Ovary (tissue), 7 donors: ENCODE measurements at regions not wholly inside any gene's neighbourhood (a gene's known extent, or its start where the extent isn't known, plus 50 kb on each side); places are given as distances from the start of the nearest gene placed in this dataset.
"Not testable (repeated sequence)": the region's sequence is repeated elsewhere in the genome, so short reads cannot be mapped to it uniquely, and the experiment has no call there.

Source experiments
- DNase-seq, 5 donors: peaks; one replicate each; pipeline ENCODE4 v3.0.0-alpha.2; 2019 to 2020
- H3K27ac ChIP-seq, 2 donors: fragments of 200-600 bp; one replicate each; pipeline versions ENCODE4 v1.5.1 to v1.8.0; 2019 to 2022
- H3K27me3 ChIP-seq: fragments of 200-600 bp; one replicate; pipeline ENCODE4 v1.8.0; 2022
- H3K36me3 ChIP-seq: fragments of 200-600 bp; sonication (generic); one replicate; pipeline ENCODE4 v1.5.1; 2019
- H3K4me1 ChIP-seq: one replicate; pipeline ENCODE4 v1.8.1; 2013; ENCODE audit warnings: mild to moderate bottlenecking, moderate library complexity; ENCODE audit not compliant: insufficient read depth
- H3K4me3 ChIP-seq: fragments of 200-600 bp; sonication (generic); one replicate; pipeline ENCODE4 v1.5.1; 2017
- H3K9me3 ChIP-seq, 2 donors: fragments of 200-600 bp in 1 of 2; sonication (generic) in 1 of 2; one replicate each; pipeline versions ENCODE4 v1.5.1 to v1.8.1; 2013 to 2019; ENCODE audit warnings: mild to moderate bottlenecking in 1 of 2, moderate library complexity in 1 of 2
- EP300 ChIP-seq: sonication (generic); formaldehyde crosslinking; IDR thresholded peaks from one replicate; pipeline ENCODE4 v1.6.1; 2017; ENCODE audit warnings: antibody characterized with exemption
- POLR2A ChIP-seq: fragments of 450-650 bp; IDR thresholded peaks from one replicate; pipeline ENCODE4 v1.6.1; 2017; ENCODE audit warnings: antibody characterized with exemption, mild to moderate bottlenecking, moderate library complexity
- WGBS, 3 donors: extraction: QIAGEN DNeasy Blood & Tissue Kit in 1 of 3; methylation state at CpG; one replicate each; pipeline versions ENCODE4 v1.1.5 to v1.1.7; 2013 to 2017; 5-methylcytosine and 5-hydroxymethylcytosine counted together
- intact Hi-C, 4 donors: fragments of 100-400 bp; cut with DNase I; formaldehyde crosslinking; loops; one replicate each; pipeline versions ENCODE4 v1.11.0 to v1.15.1; 2022 to 2023
- TF ChIP-seq, protein P1 (sequence below), 3 donors: fragments of 450-650 bp in 2 of 3; fragments of 200-600 bp in 1 of 3; IDR thresholded peaks; one replicate each; pipeline versions ENCODE4 v1.5.1 to v1.8.0; 2016 to 2022; ENCODE audit warnings: antibody characterized with exemption in 3 of 3, mild to moderate bottlenecking in 1 of 3
- donor health status: DM: no; HTN: no; CAD: no; lungs with moderate emphysema.
- donor health status: DM: no; HTN: no; CAD: no.
- donor health status: Bipolar disorder and iron deficiency.
- donor health status: DM: no; HTN: no; CAD: no.
- donor health status: DM: yes; HTN: yes; CAD: no.

DNA sequence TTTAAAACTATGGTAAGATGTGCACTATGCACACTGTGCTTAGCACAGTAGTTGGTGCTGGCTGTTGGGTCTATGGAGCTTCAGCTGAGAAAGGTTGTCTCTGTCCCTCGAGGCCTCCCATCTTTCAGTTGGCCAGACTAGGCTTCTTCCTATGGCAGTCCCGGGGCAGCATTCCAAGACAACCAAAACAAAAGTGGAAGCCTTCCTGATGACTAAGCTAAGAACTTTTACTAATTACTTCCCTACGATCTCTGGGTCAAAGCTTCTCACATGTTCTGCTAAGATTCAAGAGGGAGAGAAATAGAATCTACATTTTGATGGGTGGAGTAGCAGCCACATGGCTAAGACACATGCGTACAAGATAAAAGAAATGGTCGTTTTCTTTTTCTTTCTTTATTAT, 342.8 kb downstream of the TUSC7 start:
- DNase-seq, result no peak
- no peak overlapping the region for H3K27ac ChIP-seq
- H3K9me3 ChIP-seq, result no peaks in the 10 kb centered on the region
- no peak overlapping the region for H3K4me3 ChIP-seq
- 63 to 72% (median 69%) methylated on average over 5 of the region's 5 CpGs for WGBS, 3 donors
- intact Hi-C loops, result no loop called here
- H3K36me3 ChIP-seq, result no peaks in the 10 kb centered on the region
- no peaks in the 10 kb centered on the region for H3K27me3 ChIP-seq
- TF ChIP-seq, protein P1, sequence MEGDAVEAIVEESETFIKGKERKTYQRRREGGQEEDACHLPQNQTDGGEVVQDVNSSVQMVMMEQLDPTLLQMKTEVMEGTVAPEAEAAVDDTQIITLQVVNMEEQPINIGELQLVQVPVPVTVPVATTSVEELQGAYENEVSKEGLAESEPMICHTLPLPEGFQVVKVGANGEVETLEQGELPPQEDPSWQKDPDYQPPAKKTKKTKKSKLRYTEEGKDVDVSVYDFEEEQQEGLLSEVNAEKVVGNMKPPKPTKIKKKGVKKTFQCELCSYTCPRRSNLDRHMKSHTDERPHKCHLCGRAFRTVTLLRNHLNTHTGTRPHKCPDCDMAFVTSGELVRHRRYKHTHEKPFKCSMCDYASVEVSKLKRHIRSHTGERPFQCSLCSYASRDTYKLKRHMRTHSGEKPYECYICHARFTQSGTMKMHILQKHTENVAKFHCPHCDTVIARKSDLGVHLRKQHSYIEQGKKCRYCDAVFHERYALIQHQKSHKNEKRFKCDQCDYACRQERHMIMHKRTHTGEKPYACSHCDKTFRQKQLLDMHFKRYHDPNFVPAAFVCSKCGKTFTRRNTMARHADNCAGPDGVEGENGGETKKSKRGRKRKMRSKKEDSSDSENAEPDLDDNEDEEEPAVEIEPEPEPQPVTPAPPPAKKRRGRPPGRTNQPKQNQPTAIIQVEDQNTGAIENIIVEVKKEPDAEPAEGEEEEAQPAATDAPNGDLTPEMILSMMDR (IDR thresholded peaks at IDR 0.05), result no peak
- no peak for TF ChIP-seq POLR2A
- no peak for TF ChIP-seq EP300
- no peaks in the 10 kb centered on the region for H3K4me1 ChIP-seq

DNA sequence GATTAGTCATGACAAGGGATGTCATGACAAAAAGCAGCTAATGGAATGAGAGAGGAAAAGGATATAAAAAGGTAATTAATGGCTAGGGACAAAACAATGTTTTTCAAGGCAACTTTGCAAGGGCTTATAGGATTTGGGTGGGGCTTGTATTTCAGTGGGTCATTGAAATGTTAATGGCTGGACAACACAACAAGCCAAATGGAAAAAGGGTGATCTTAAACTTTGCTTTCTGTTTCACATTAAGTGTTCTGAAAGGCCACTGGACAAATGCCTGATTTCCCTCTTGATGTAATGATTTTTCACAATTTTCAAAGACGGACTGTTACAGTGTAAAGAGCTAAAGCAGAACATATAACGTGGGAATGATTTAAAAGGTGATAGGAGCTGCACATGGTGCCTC, 345.0 kb downstream of the TUSC7 start:
- WGBS, 3 donors, result 80 to 88% (median 81%) methylated on average over 2 of the region's 2 CpGs
- no peak for TF ChIP-seq POLR2A
- no peak for TF ChIP-seq EP300
- TF ChIP-seq, protein P1 (IDR thresholded peaks at IDR 0.05), result no peak
- intact Hi-C loops, result no loop called here

DNA sequence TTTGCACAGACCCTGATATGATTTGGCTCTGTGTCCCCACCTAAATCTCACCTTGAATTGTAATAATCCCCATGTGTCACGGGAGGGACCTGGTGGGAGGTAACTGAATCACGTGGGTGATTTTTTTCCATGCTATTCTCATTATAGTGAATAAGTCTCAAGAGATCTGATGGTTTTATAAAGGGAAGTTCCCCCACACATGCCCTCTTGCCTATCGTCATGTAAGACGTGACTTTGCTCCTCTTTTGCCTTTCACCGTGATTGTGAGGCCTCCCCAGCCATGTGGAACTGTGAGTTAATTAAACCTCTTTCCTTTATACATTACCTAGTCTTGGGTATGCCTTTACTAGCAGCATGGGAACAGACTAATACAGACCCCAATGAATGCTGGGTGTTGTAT, 347.4 kb downstream of the TUSC7 start:
- H3K36me3 ChIP-seq, DNase-seq, H3K27me3 ChIP-seq, H3K4me3 ChIP-seq, intact Hi-C loops, H3K27ac ChIP-seq, H3K9me3 ChIP-seq, H3K4me1 ChIP-seq: not testable (repeated sequence)
- WGBS, 3 donors, result 78 to 87% (median 86%) methylated on average over 5 of the region's 5 CpGs

More for the DNA sequence above, 345.0 kb downstream of the TUSC7 start:
- H3K36me3 ChIP-seq, result no peaks in the 10 kb centered on the region
- no peaks in the 10 kb centered on the region for H3K9me3 ChIP-seq
- H3K27ac ChIP-seq, result no peak overlapping the region
- H3K4me3 ChIP-seq, result no peak overlapping the region
- no peak for DNase-seq
- no peaks in the 10 kb centered on the region for H3K27me3 ChIP-seq
- no peaks in the 10 kb centered on the region for H3K4me1 ChIP-seq

DNA sequence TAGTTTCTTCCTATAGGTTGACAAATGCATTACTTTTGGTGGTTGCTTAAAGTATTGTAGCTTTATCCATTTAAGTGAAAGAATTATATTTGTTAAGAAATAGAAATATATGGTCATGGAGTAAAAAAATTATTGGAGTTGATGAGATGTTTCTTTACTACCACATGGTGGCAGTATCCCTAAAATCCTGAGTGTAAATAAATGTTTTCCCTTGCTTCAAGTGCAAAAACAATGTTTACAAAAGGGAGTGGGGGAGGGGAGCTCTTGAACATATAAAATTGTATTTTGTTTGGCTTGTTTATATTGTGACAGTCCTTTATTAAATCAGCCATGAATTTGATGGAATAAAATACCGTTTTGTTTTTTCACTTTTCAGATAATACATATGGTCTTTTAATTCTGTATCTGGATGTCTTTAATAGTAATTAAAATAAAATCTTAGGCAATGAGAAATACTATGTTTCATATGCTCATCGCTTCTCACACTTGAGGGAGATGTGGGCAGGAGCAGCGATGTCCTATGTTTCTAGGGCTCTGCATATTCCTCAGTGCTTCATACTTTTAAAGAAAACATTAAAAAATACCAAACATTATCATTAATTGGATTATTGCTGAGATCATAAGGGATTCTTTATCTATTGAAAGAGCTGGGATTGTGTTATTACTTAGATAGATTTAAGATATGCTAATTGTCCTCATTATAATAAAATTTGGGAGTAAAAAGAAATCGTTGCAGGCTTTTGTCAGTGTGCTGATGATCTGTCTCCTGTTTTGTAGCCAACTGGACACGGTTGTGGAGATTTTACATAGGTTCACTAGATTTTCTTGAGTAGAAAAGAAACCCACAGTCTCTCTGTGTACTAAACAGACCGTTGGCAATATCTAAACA, 349.7 kb downstream of the TUSC7 start:
- H3K27ac ChIP-seq, result no peak overlapping the region
- TF ChIP-seq, protein P1 (IDR thresholded peaks at IDR 0.05), result no peak
- TF ChIP-seq POLR2A, result no peak
- TF ChIP-seq EP300, result no peak
- intact Hi-C loops, result no loop called here
- H3K4me3 ChIP-seq, result no peak overlapping the region
- no peak for DNase-seq
- H3K27me3 ChIP-seq, result no peaks in the 10 kb centered on the region
- H3K4me1 ChIP-seq, result no peaks in the 10 kb centered on the region
- 18 to 22% (median 19%) methylated on average over 6 of the region's 6 CpGs for WGBS, 3 donors
- no peaks in the 10 kb centered on the region for H3K36me3 ChIP-seq
- no peaks in the 10 kb centered on the region for H3K9me3 ChIP-seq

DNA sequence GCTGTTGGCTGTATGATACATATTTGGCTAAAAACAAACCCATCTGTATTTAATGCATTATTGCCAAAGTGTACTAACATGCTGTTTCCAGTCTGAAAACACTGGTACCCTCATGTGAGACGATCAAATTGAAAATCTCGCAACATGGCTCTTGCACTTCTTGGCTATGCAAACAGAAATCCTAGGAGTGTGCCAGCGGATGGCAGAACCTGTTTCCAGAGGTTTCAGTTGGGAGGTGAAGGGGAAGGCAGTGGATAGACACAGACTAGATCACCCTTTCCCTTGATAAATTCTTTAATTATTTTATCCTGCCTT, 350.3 kb downstream of the TUSC7 start:
- no peak overlapping the region for H3K4me3 ChIP-seq
- 74 to 83% (median 83%) methylated on average over 3 of the region's 3 CpGs for WGBS, 3 donors
- H3K9me3 ChIP-seq, result no peaks in the 10 kb centered on the region
- H3K27ac ChIP-seq, result no peak overlapping the region
- no peaks in the 10 kb centered on the region for H3K27me3 ChIP-seq
- TF ChIP-seq, protein P1 (IDR thresholded peaks at IDR 0.05), result no peak
- no peaks in the 10 kb centered on the region for H3K4me1 ChIP-seq
- H3K36me3 ChIP-seq, result no peaks in the 10 kb centered on the region
- intact Hi-C loops, result no loop called here
- DNase-seq, result no peak
